ENCODE measurements at regions not wholly inside any gene's neighbourhood (a gene's known extent, or its start where the extent isn't known, plus 50 kb on each side); places are given as distances from the start of the nearest gene placed in this dataset.

DNA sequence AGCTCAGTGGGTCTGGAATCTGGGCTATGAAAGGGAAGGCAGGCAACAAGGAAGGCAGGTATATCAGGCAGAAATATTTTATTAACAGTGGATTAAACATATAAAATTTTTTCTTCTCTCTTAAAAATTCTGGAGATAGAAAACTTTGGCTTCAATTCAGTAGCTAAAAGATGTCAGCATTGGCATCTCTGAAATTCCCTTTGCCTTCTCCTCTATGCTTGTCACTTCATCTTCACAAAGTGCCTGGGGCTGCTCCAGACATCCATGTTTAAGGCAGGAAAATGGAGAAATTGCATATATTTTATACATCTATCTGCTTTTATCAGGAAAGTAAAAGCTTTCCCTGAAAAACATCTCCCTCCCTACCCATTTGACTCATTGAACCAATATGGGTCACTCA lies 894.1 kb upstream of the API5 start:
- TF ChIP-seq ARNT2 (CRISPR knock-in tag; IDR thresholded peaks at IDR 0.05; ENCODE audit: low read depth): no peak
- TF ChIP-seq, protein P1, sequence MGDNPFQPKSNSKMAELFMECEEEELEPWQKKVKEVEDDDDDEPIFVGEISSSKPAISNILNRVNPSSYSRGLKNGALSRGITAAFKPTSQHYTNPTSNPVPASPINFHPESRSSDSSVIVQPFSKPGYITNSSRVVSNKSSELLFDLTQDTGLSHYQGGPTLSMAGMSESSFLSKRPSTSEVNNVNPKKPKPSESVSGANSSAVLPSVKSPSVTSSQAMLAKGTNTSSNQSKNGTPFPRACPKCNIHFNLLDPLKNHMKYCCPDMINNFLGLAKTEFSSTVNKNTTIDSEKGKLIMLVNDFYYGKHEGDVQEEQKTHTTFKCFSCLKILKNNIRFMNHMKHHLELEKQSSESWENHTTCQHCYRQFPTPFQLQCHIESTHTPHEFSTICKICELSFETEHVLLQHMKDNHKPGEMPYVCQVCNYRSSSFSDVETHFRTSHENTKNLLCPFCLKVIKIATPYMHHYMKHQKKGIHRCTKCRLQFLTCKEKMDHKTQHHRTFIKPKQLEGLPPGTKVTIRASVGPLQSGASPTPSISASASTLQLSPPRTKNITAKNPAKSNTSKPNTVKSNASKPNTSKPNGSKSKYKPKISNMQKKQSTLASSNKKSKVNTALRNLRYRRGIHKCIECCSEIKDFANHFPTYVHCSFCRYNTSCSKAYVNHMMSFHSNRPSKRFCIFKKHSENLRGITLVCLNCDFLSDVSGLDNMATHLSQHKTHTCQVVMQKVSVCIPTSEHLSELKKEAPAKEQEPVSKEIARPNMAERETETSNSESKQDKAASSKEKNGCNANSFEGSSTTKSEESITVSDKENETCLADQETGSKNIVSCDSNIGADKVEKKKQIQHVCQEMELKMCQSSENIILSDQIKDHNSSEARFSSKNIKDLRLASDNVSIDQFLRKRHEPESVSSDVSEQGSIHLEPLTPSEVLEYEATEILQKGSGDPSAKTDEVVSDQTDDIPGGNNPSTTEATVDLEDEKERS (CRISPR knock-in tag; IDR thresholded peaks at IDR 0.05): no peak
- TF ChIP-seq ZNF136 (CRISPR knock-in tag; IDR thresholded peaks at IDR 0.05; ENCODE audit: low read depth): no peak
- no peak for TF ChIP-seq MTA3 (CRISPR knock-in tag; IDR thresholded peaks at IDR 0.05)
- TF ChIP-seq RNF219 (CRISPR knock-in tag; IDR thresholded peaks at IDR 0.05): no peak
- TF ChIP-seq ZBTB44 (CRISPR knock-in tag; IDR thresholded peaks at IDR 0.05): no peak
- no peak for TF ChIP-seq ZNF790 (CRISPR knock-in tag; IDR thresholded peaks at IDR 0.05; ENCODE audit: borderline replicate concordance)
- TF ChIP-seq CEBPG (CRISPR knock-in tag; IDR thresholded peaks at IDR 0.05): no peak
- TF ChIP-seq U2AF2 (IDR thresholded peaks at IDR 0.05; ENCODE audit: low read depth, low read length): no peak
- no peak for TF ChIP-seq NBN (conservative IDR thresholded peaks at IDR 0.05)
- TF ChIP-seq CHCHD3 (CRISPR knock-in tag; IDR thresholded peaks at IDR 0.05): no peak
- TF ChIP-seq ZFAT (CRISPR knock-in tag; conservative IDR thresholded peaks at IDR 0.05): no peak
- no peak for TF ChIP-seq PHF8 (CRISPR knock-in tag; IDR thresholded peaks at IDR 0.05)
- Histone ChIP-seq H3K4me2 (ENCODE audit: low read depth, low read length) (no peak overlapping the region), H4K20me1 (ENCODE audit: insufficient read depth, low read length) (no peaks in the 10 kb centered on the region), H3K79me2 (ENCODE audit: insufficient read depth, low read length) (no peaks in the 10 kb centered on the region), H3K9me3 (ENCODE audit: low read length) (peaks cover 54% of the 10 kb centered on the region), H3K4me1 (ENCODE audit: insufficient read depth, low read length) (no peaks in the 10 kb centered on the region), H3K9ac (ENCODE audit: insufficient read depth, low read depth, low read length) (no peak overlapping the region), H2AFZ (ENCODE audit: low read length) (no peak overlapping the region), H3K4me3 (replicated peaks in 1 of 3; ENCODE audit: insufficient read depth in 1 of 3, low read depth in 2 of 3, low read length in 3 of 3) (no peak overlapping the region), H3K27ac (ENCODE audit: extremely low read length, insufficient read depth, low read length) (no peak overlapping the region), H3K27me3 (ENCODE audit: control insufficient read depth in 1 of 2, insufficient read depth in 2 of 2, low read length in 2 of 2) (no peaks in the 10 kb centered on the region), H3K36me3 (replicated peaks in 1 of 2; ENCODE audit: control insufficient read depth in 1 of 2, insufficient read depth in 2 of 2, low read length in 2 of 2) (no peaks in the 10 kb centered on the region)
- POLR2A ChIA-PET: no interaction called here
- in situ Hi-C loops (cut with HindIII; ENCODE audit: extremely low pct_ligation_motif_present, low pct_unique_long_range_greater_than_20kb) (no loop called here), intact Hi-C loops (cut with micrococcal nuclease; ENCODE audit: unreplicated experiment) (no loop called here)
- FAIRE-seq: no peak
- BruUV-seq (replicated peaks): no TSS peak
- no peak for DNase-seq (ENCODE audit: low spot score)
- CTCF ChIA-PET (ENCODE audit: low intra/inter-chr PET ratio, low total read pairs): no interaction called here
- ATAC-seq: no peak
